ENCODE measurements at regions not wholly inside any gene's neighbourhood (a gene's known extent, or its start where the extent isn't known, plus 50 kb on each side); places are given as distances from the start of the nearest gene placed in this dataset.
"Not testable (repeated sequence)": the region's sequence is repeated elsewhere in the genome, so short reads cannot be mapped to it uniquely, and the experiment has no call there.

- DNase-seq: no peak
Measured at GRCh38 chr6:144544266-144544830, 259.2 kb downstream of the UTRN start.

DNA sequence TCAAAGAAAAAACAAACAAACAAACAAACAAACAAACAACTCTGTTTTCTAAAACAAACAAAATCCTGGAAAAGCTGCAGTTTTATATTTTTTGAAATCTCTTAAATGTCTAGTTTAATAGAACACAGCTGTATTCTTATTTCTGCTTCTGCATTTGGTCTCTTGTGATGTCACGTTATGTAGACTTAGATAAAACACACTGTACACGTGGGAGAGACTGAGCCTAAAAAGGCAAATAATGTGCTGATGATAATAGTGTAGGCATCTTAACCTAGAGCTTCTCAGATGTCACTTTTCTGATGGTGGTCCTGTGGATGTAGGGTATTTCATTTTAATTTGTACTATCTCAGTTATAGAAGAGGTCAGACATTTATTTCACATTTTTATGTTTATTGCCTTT lies 261.7 kb downstream of the UTRN start:
- no peak for DNase-seq

DNA sequence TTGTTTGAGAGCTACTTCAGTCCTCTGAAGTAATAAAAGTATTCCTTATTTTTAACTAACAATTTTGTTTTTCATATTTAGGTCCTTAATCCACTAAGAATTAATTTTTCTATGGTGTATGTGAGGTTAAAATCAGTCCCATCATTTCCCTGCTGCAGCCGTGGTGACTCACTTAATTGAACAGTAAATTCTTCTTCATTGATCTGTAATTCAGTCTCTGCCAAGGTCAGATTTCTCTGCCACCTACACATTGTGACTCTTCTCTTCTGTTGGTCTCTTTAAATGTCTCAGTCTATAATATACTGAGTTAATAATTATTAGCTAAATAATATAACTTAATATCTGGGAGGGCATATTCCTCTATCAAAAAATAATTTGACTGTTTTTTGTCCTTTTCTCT lies 262.3 kb downstream of the UTRN start:
- DNase-seq: no peak

DNA sequence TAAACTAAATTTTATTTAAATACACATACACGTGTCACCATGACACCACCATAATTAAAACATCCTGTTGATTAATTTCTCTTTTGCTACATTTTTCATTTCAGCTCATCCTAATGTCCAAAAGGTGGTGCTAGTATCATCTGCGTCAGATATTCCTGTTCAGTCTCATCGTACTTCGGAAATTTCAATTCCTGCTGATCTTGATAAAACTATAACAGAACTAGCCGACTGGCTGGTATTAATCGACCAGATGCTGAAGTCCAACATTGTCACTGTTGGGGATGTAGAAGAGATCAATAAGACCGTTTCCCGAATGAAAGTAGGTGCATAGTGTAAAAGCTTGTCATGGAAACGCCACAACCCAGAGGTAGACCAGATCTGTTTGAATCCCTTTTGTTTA lies 263.4 kb downstream of the UTRN start:
- no peak for DNase-seq

GRCh38 chr6:144549837-144550747 lies 265.0 kb downstream of the UTRN start:
- no peak for DNase-seq

DNA sequence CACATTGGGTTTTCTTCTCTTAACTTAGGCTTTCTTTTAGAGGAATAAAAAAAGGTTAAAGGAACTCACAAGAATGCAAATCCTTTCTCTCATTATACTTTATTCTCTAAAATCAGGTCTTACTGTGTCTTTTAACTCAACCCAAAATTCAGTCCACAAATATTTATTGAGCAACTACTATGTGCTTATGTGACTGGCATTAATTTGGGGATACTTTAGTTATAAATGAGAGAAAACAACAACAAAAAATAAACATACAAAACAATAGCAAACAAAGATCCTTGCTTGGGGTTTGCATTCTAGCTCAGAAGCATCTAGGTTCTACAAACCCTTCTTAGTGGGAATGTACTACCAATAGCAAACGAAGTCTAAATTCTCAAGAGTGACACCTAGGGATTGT lies 266.2 kb downstream of the UTRN start:
- DNase-seq: no peak

DNA sequence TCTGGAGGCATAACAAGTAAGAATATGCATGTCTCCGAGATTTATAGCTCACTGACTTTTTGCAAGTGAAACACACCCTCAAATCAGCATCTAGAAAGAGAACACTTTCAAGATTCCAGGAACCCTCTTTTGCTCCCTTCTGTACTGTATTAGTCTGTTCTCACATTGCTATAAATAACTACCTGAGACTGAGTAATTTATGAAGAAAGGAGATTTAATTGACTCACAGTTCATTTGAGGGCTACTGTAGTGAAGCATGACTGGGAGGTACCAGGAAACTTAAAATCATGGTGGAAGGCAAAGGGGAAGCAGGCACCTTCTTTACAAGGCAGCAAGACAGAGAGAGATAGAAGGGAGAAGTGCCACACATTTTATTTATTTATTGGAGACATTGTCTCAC lies 269.9 kb downstream of the UTRN start:
- DNase-seq: no peak

DNA sequence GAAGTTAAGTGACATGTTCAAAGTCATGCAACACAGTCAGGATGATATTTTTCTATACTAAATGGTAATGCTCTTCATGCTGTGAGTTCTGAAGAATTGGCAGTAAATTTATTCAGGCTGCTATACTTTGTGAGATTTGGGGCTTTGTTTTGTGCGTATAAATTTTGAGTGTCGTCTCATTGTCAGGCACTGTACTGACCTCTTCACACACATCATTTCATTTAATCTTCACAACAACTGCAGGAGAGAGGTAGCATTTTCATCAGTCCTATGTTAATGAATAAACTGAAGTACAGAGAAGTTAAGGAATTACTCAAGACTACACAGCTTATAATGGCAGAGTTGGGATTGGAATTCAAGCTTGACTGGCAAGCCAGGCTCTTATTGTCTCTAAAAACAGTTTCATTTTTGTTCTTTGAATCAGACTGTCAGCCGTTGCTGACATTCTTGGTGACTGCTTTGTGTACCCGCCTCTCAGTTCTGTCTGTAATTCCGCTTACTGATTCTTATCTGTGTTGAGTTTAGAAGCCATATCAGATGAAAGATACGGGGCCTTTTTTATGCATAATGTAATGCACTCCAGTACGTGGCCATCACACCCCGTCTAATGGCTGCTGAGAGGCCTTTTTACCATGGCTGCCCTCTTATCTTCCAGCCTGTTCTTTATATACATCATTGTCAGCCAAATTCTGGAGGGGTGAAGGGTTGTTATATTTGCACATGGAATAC lies 274.9 kb downstream of the UTRN start:
- DNase-seq: peak; percentile 13

DNA sequence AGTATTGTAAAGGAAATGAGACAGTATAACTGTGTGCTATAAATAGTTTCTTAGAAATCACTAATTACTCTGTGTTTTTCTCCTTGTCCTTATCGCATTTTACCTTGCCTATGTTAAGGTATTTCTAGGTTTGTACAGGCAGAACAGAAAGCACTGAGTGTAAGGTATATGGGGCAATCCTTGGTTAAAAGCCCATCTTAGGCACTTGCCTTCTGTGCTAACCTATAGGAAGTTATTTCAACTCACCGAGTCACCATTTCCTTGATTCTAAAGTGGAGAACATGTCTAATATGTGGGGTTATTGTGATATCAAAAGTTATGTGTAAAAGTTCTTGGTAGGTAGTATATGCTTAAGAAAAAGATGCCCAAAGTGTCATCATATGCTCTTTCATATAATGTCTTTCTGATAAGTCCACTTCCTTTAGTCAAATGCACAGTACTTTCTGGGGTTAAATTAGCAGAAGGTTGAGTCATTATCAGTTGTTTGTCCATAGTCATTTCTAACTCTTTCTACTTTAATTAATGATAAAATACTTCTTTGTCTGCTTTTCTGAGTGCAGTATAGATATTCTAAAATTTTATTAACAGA lies 276.4 kb downstream of the UTRN start:
- no peak for DNase-seq

DNA sequence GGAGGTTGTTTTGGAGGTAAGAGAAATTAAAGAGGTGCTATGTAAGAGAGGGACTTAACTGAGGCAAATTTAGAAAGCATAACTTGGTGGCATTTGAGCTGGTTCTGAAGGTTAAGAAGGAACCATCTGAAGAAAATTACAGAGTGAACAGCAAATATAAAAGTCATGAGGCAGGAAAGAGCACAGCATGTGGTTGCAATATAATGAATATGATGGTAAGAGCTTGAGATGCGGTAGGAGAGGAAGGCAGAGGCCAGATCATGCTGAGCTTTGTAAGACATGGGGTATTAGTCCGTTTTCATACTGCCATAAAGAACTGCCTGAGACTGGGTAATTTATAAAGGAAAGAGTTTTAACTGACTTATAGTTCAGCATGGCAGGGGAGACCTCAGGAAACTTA lies 279.1 kb downstream of the UTRN start:
- DNase-seq: no peak

DNA sequence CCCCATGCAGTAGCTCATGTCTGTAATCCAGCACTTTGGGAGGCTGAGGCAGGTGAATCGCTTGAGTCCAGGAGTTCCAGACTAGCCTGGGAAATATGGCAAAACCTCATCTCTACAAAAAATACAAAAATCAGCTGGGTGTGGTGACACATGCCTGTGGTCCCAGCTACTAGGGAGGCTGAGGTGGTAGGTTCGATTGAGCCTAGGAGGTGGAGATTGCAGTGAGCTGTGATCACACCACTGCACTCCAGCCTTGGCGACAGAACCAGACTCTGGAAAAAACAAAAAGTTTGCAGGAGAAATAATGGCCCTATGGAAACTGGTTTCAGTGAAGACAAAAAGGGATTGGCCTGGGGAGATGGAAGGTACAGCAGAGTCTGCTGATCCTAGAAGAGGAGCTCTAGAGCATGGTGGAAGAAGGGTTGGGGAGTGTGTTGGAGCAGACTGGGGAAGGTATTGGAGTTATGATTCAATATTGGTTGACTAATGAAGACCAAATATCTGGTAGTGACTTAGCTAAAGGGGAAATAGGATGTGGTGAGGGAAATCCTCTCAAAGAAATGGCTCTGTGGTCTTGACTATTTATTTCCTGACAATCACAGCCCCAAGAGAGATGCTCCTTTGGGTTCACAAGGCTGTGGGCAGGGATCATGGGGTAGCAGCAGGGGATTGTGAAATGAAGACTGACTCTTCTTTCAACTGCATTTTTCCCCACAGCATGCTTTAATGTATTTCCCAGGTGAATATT lies 281.9 kb downstream of the UTRN start:
- no peak for DNase-seq

- DNase-seq: no peak
Measured at GRCh38 chr6:144568241-144568640, 283.1 kb downstream of the UTRN start.

DNA sequence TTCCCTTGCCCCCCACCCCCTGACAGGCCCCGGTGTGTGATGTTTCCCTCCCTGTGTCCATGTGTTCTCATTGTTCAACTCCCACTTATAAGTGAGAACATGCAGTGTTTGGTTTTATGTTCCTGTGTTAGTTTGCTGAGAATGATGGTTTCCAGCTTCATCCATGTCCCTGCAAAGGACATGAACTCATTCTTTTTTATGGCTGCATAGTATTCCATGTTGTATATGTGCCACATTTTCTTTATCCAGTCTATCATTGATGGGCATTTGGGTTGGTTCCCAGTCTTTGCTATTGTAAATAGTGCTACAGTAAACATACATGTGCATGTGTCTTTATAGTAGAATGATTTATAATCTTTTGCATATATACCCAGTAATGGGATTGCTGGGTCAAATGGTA lies 287.4 kb downstream of the UTRN start:
- DNase-seq: not testable (repeated sequence)

GRCh38 chr6:144574796-144575195 lies 289.7 kb downstream of the UTRN start:
- no peak for DNase-seq

DNA sequence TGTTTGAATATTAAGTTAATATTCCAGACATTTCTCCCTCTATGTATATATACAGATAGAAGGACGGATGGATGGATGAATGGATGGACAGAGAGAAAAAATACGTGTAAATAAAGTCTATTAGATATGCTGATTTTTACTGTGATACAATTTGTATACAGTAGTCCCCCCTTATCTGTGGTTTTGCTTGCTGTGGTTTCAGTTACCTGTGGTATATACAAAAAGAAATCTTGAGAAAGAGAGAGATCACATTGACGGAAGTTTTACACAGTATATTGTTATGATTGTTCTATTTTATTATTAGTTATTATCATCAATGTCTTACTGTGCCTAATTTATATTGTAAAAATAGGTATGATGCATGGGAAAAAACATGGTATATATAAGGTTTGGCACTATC lies 290.2 kb downstream of the UTRN start:
- no peak for DNase-seq

DNA sequence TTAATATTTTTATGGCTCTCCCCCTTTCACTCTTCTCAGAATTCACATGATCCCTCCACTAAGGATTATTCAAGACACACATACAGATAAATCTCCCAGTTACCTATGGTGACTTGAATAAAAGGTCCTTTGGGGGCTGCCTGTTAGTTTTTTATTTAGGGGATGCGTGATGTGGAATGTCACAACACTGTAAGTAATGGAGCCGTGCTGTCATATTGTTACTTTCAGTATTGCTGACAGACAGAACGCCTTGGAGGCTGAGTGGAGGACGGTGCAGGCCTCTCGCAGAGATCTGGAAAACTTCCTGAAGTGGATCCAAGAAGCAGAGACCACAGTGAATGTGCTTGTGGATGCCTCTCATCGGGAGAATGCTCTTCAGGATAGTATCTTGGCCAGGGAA lies 291.7 kb downstream of the UTRN start:
- DNase-seq: no peak

DNA sequence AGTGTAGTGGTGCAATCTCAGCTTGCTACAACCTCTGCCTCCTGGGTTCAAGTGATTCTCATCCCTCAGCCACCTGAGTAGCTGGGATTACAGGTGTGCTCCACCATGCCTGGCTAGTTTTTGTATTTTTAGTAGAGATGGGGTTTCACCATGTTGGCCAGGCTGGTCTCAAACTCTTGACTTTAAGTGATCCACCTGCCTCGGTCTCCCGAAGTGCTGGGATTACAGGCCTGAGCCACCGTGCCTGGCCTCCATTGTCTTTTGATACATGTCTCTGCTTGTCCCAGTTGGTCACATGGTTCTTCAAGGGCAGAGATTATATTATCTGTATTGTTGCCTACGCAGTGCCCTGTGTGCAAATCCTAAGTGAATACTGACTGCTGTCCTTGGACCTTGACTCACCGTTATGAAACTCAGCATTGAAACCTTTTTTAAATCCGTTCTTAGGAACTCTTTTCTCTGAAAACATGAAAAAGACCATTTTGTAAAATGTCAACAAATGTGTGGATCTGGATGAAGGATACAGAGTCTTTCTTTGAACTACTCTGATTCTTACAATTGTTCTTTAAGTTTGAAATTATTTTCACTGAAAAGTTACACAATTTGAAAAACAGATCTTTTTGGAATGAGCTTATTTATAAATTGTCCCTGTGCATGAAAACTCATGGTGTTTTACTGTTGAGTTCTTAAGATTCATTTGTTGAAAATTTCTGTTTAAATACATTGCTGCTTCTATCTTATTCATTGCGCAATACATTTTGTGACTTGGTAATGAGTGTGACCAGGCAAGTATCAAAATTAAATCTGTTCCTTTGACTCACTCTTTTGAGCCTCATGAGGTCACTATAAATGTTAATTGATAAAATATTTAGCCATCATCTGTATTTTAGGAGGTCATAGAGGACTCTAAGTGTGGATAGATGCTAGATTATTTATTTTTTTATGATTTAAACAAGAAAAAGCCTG lies 293.5 kb downstream of the UTRN start:
- DNase-seq: no peak

GRCh38 chr6:144580039-144580438 lies 294.9 kb downstream of the UTRN start:
- DNase-seq: no peak

DNA sequence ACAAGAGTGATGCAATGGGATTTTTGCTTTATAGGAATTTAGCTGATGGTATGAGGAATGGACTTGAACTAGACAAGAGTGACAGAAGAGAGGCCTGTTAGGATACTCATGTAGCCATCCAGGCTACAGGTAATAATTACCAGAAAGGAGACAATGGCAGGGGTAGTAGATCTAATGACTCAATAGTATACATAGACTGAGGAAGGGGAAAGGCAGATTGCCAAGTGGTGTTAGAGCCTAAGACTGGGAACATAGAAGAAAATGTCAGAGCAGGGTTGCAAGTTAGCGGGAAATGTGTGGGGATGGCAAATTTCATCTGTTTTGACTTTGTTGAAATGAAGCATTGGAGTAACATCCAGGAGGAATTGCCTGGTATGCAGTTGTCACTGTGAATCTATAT lies 295.6 kb downstream of the UTRN start:
- no peak for DNase-seq

- no peak for DNase-seq
Measured at GRCh38 chr6:144581812-144582537, 296.8 kb downstream of the UTRN start.

All from activated CD4-positive, alpha-beta T cell treated with anti-CD3 and anti-CD28 coated beads, Interleukin-2, amount 50 U/mL, for 1 hour (primary cell).